SU-DHL-6 (cell line): ENCODE measurements at regions not wholly inside any gene's neighbourhood (a gene's known extent, or its start where the extent isn't known, plus 50 kb on each side); places are given as distances from the start of the nearest gene placed in this dataset.

Source experiments
- CTCF ChIP-seq: fragments of 200-600 bp; sonication (generic); IDR thresholded peaks from one replicate; pipeline ENCODE4 v1.5.1; 2017; ENCODE audit warnings: antibody characterized with exemption, mild to moderate bottlenecking, low read length, moderate library complexity; ENCODE audit not compliant: insufficient read depth, poor library complexity, severe bottlenecking
- EZH2phosphoT487 ChIP-seq: fragments of 200-600 bp; sonication (generic), shearing (Covaris generic); conservative IDR thresholded peaks from 2 replicates; pipeline ENCODE4 v1.6.1; 2018; ENCODE audit warnings: mild to moderate bottlenecking, antibody characterized with exemption, low read length, moderate library complexity, mixed read lengths

GRCh38 chr2:219739066-219739465 lies 111.6 kb downstream of the SLC4A3 start:
- TF ChIP-seq CTCF (no peak), EZH2phosphoT487 (no peak)
